Non-pigmented ciliary epithelial cell (primary cell): ENCODE measurements at regions not wholly inside any gene's neighbourhood (a gene's known extent, or its start where the extent isn't known, plus 50 kb on each side); places are given as distances from the start of the nearest gene placed in this dataset.
"Not testable (repeated sequence)": the region's sequence is repeated elsewhere in the genome, so short reads cannot be mapped to it uniquely, and the experiment has no call there.

Source experiments
- DNase-seq: peaks from one replicate; pipeline ENCODE4 v3.0.0-alpha.2; 2010; ENCODE audit warnings: low read depth

DNA sequence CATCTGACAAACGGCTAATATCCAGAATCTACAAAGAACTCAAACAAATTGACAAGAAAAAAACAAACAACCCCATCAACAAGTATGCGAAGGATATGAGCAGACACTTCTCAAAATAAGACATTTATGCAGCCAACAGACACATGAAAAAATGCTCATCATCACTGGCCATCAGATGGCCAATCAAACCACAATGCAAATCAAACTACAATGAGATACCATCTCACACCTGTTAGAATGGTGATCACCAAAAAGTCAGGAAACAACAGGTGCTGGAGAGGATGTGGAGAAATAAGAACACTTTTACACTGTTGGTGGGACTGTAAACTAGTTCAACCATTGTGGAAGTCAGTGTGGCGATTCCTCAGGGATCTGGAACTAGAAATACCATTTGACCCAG is 1282.2 kb upstream of the ADGRL4 start:
- DNase-seq = not testable (repeated sequence)

GRCh38 chr1:80282536-80282935 is 1276.0 kb upstream of the ADGRL4 start:
- DNase-seq = no peak

GRCh38 chr1:80278936-80279335 is 1272.4 kb upstream of the ADGRL4 start:
- no peak for DNase-seq

DNA sequence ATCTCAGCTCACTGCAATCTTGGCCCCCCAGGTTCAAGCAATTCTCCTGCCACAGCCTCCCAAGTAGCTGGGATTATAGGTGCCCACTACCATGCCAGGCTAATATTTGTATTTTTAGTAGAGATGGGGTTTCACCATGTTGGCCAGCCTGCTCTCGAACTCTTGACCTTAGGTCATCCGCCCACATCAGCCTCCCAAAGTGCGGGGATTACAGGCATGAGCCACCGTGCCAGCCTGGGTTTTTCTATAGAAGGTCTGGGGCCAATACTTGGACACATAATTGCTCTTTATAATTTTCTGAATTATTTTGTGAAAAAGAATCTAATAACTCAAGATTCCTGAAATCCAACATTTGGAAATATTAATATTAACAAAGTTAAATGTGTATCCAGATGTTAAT is 1267.7 kb upstream of the ADGRL4 start:
- no peak for DNase-seq

- DNase-seq = no peak
Measured at GRCh38 chr1:80272495-80272894, 1266.0 kb upstream of the ADGRL4 start.

DNA sequence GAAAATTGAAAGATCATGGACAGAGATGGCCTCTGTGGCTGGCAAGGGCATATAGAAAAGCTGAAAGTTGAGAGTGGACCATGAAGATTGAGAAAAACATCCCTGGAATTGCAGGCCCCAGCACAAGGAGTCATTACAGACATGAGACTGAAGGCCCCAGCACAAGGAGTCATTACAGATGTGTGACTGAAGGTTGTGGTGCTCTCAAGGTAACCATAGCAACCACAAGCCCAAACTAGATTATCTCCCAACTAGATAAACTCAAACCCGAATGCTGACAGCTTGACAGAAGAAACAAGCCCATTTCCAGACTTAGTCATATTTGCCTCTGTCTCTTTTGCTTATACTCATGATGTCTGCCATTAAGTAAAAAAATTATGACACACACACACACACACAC is 1252.1 kb upstream of the ADGRL4 start:
- no peak for DNase-seq

DNA sequence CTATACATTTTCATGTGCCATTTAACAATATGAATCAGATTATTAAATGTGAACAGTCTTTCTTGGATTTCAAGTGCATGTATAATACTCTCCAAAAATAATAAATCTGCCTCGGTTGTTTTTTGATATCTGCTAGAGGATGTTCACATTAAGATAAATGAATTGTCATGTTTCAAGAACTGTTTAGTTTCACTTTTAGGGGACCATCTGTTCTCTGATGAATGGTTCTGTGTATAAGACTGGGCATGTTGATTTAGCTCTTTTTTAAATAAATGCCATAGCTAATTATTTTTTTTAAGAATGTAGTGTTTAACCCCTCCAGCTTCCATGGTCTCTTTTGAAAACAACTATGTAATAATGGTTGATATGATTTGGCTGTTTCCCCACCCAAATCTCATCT is 1245.1 kb upstream of the ADGRL4 start:
- no peak for DNase-seq

DNA sequence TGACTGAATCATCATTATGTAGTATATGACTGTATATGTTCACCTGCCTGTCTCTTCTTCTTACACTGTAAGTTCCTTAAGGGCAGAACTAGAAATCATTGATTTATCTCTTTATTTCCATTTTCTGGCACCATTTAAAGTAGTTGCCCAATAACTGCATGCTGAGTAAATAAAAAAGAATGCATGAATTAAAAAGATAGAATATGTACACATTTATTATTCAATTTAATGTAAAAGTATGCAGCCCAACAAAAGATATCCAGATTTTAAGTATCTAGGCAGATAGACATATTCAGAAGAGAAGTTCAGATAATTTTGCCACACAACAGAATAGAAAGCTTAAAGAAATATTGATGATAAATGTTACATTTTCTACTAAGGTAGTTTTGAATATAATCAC is 1244.6 kb upstream of the ADGRL4 start:
- no peak for DNase-seq

- no peak for DNase-seq
Measured at GRCh38 chr1:80250573-80251168, 1244.1 kb upstream of the ADGRL4 start.

DNA sequence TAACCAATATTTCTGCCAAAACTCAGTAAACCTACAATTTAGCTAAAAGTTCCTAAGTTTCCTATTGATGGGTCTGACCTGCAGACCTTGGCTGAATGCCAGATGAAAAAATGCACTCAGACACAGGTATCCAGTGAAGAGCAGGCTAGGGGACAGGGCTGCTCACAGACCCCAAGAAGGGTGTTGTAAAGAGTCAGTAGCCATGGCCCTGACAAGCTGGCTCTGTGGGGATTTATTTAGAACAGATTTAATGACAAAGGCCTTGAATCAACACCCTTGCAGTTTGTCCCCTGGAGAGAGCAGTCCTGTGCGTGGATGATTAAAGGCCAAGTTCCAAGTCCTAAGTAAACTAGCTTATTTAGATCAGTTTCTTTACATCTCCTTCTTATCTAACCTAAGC is 1243.2 kb upstream of the ADGRL4 start:
- DNase-seq = no peak

GRCh38 chr1:80248886-80249285 is 1242.4 kb upstream of the ADGRL4 start:
- peak; percentile 3 for DNase-seq

GRCh38 chr1:80245813-80246212 is 1239.3 kb upstream of the ADGRL4 start:
- DNase-seq = no peak

- no peak for DNase-seq
Measured at GRCh38 chr1:80244372-80244771, 1237.8 kb upstream of the ADGRL4 start.

GRCh38 chr1:80241566-80241965 is 1235.0 kb upstream of the ADGRL4 start:
- no peak for DNase-seq

DNA sequence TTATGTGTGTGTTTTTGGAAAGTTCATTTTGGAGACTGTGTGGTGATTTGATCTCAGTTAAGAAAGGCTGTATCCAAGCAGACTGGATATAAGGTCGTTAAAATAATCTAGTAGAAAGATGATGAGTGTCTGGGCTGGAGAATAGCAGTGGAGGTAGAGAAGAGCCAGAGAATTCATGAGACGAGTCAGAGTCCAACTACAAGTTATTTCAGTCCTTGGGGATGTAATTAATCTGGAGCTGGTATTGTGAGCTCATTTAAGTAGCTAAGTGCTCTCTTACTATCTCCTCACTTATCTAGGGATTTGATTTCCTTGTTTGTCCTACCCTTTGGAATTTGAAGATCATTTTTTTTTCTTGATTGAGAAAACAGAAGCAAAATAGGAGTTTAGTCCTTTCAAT is 1219.0 kb upstream of the ADGRL4 start:
- DNase-seq = no peak

- no peak for DNase-seq
Measured at GRCh38 chr1:80221319-80221718, 1214.8 kb upstream of the ADGRL4 start.

GRCh38 chr1:80218112-80218511 is 1211.6 kb upstream of the ADGRL4 start:
- DNase-seq = peak; percentile 27

GRCh38 chr1:80217377-80217986 is 1211.0 kb upstream of the ADGRL4 start:
- peak; percentile 24 for DNase-seq

DNA sequence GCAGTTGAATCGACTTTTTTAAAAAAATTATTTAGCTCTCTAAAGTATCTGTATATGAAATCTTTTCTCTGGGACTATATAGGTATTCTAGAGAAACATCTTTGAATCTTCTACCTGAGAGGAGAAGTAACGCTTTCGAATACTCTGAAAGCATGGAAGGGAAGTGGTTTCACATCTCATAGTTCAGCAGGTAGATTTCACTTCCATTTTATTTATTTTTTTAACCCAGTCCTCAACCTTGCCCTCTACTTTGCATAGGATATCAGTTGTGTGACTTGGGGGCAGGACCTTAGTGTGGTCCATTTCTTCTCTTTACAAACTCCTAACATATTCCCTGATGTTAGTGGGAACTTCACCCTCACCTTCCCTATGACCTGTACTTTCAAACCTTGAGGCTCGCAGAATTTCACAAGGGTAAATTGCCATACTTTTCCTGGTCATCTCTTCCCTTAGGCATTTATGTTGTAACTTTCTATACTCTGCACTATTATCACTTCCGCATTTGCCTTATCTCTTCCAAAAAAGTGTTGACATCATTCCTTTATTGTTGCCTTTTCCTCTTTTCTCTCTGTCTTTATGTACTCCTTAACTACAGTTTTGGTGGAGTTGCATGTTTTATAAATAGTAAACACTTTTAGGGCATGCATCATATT is 1208.5 kb upstream of the ADGRL4 start:
- DNase-seq = no peak

GRCh38 chr1:80212948-80213347 is 1206.4 kb upstream of the ADGRL4 start:
- no peak for DNase-seq

GRCh38 chr1:80211691-80212380 is 1205.3 kb upstream of the ADGRL4 start:
- no peak for DNase-seq

- no peak for DNase-seq
Measured at GRCh38 chr1:80202118-80202517, 1195.6 kb upstream of the ADGRL4 start.

- DNase-seq = no peak
Measured at GRCh38 chr1:80194221-80194620, 1187.7 kb upstream of the ADGRL4 start.
